ENCODE measurements at regions not wholly inside any gene's neighbourhood (a gene's known extent, or its start where the extent isn't known, plus 50 kb on each side); places are given as distances from the start of the nearest gene placed in this dataset.

GRCh38 chr12:85659754-85660530, 176.3 kb downstream of the RASSF9 start:
- no peak for TF ChIP-seq POLR2A (IDR thresholded peaks at IDR 0.05; ENCODE audit: low read depth, low read length)
- no peak for TF ChIP-seq POLR2AphosphoS5 (IDR thresholded peaks at IDR 0.05; ENCODE audit: low read depth, low read length)
- no peak for TF ChIP-seq TAF1 (IDR thresholded peaks at IDR 0.05; ENCODE audit: borderline replicate concordance, low read depth, low read length)

Data from GM12892 (cell line).